ENCODE measurements at regions not wholly inside any gene's neighbourhood (a gene's known extent, or its start where the extent isn't known, plus 50 kb on each side); places are given as distances from the start of the nearest gene placed in this dataset.

DNA sequence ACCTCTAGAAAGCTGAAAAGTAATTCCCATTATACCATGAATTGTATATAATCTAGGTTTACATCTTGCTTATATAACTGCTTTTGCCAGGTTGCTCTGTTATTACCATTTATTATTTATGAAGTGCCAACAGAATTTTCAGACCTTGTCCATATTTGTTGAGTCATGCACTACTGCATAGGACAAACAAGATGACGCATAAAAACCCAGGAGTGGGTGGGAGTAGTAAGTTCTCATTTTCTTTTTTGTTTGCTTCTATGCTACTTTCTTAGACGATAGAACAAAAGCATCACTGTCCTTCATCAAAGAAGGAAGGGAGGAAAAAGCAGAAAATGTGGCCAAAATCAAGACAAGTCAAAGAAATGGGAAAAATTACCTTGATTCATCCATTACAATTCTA is 119.0 kb upstream of the RASSF8 start:
- TF ChIP-seq EZH2 (IDR thresholded peaks at IDR 0.05): no peak
- TF ChIP-seq EZH2phosphoT487 (IDR thresholded peaks at IDR 0.05): no peak

Measured in neural progenitor cell (in vitro differentiated cells).